ENCODE measurements at regions not wholly inside any gene's neighbourhood (a gene's known extent, or its start where the extent isn't known, plus 50 kb on each side); places are given as distances from the start of the nearest gene placed in this dataset.

GRCh38 chr2:205887637-205888036, 198.3 kb downstream of the INO80D start:
- no peaks in the 10 kb centered on the region for H3K4me1 ChIP-seq
- DNase-seq, result no peak
- H3K27me3 ChIP-seq, result no peaks in the 10 kb centered on the region
- TF ChIP-seq POLR2A (IDR thresholded peaks at IDR 0.05) (no peak), CTCF (IDR thresholded peaks at IDR 0.05) (no peak)
- WGBS, 2 donors, result 86 to 87% methylated on average over 10 of the region's 10 CpGs
- no peak overlapping the region for H3K27ac ChIP-seq
- no peaks in the 10 kb centered on the region for H3K9me3 ChIP-seq
- intact Hi-C loops (cut with DNase I; ENCODE audit: low total_unique reads), result no loop called here
- no peak overlapping the region for H3K4me3 ChIP-seq
- H3K36me3 ChIP-seq (ENCODE audit: low read depth, missing control alignments), result no peaks in the 10 kb centered on the region

GRCh38 chr2:205885492-205886099, 200.4 kb downstream of the INO80D start:
- TF ChIP-seq CTCF (IDR thresholded peaks at IDR 0.05), result peak; percentile 76 to 87 (median 84)
- no peak for TF ChIP-seq POLR2A (IDR thresholded peaks at IDR 0.05)
- H3K9me3 ChIP-seq, result no peaks in the 10 kb centered on the region
- no peaks in the 10 kb centered on the region for H3K27me3 ChIP-seq
- H3K4me3 ChIP-seq, result peak overlapping the region in 1 of 2 donors; percentile 8
- no peaks in the 10 kb centered on the region for H3K36me3 ChIP-seq (ENCODE audit: low read depth, missing control alignments)
- H3K27ac ChIP-seq, result no peak overlapping the region
- 23 to 28% methylated on average over 23 of the region's 23 CpGs for WGBS, 2 donors
- DNase-seq, result peak; percentile 95
- intact Hi-C loops (cut with DNase I; ENCODE audit: low total_unique reads), result no loop called here
- H3K4me1 ChIP-seq, result no peaks in the 10 kb centered on the region

DNA sequence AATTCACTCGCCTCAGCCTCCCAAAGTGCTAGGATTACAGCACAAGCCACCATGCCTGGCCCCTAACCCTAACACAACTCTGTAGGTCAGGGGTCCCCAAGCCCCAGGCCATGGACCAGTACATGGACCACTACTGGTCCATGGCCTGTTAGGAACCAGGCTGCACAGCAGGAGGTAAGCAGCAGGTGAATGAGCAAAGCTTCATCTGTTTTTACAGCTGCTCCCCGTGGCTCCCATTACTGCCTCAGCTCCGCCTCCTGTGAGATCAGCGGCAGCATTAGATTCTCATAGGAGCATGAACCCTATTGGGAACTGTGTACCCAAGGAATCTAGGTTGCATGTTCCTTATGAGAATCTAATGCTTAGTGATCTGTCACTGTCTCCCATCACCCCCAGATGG, 201.7 kb downstream of the NRP2 start:
- 87% methylated on average over 3 to 4 of the region's 4 CpGs for WGBS, 2 donors
- no peak for TF ChIP-seq CTCF (IDR thresholded peaks at IDR 0.05)
- TF ChIP-seq POLR2A (IDR thresholded peaks at IDR 0.05), result no peak
- H3K27ac ChIP-seq, result no peak overlapping the region

GRCh38 chr2:205882806-205883425, 200.6 kb downstream of the NRP2 start:
- DNase-seq, result no peak
- no peaks in the 10 kb centered on the region for H3K9me3 ChIP-seq
- WGBS, 2 donors, result 77 to 81% methylated on average over 6 of the region's 6 CpGs
- H3K36me3 ChIP-seq (ENCODE audit: low read depth, missing control alignments), result no peaks in the 10 kb centered on the region
- no peaks in the 10 kb centered on the region for H3K27me3 ChIP-seq
- intact Hi-C loops (cut with DNase I; ENCODE audit: low total_unique reads), result no loop called here
- no peak overlapping the region for H3K4me3 ChIP-seq
- no peak overlapping the region for H3K27ac ChIP-seq
- no peaks in the 10 kb centered on the region for H3K4me1 ChIP-seq
- TF ChIP-seq POLR2A (IDR thresholded peaks at IDR 0.05) (no peak), CTCF (IDR thresholded peaks at IDR 0.05) (no peak)

More for the DNA sequence above, 201.7 kb downstream of the NRP2 start:
- H3K4me3 ChIP-seq, result no peak overlapping the region
- H3K27me3 ChIP-seq, result no peaks in the 10 kb centered on the region
- intact Hi-C loops (cut with DNase I; ENCODE audit: low total_unique reads), result no loop called here
- no peaks in the 10 kb centered on the region for H3K4me1 ChIP-seq
- no peak for DNase-seq
- no peaks in the 10 kb centered on the region for H3K36me3 ChIP-seq (ENCODE audit: low read depth, missing control alignments)
- H3K9me3 ChIP-seq, result no peaks in the 10 kb centered on the region

DNA sequence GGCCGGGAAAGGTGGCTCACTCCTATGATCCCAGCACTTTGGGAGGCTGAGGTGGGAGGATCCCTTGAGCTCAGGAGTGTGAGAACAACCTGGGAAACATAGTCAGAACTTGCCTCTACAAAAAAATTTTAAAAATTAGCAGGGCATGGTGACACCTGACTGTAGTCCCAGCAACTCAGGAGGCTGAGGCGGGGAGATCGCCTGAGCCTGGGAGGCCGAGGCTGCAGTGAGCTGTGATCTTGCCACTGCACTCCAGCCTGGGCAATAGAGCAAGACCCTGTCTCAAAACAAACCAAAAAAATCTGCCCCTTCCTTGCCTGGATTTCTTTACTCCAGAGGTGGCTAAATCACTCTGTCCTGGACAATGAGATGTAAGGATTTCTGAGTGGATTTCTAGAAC, 197.7 kb downstream of the NRP2 start:
- no peak overlapping the region for H3K4me3 ChIP-seq
- no peak overlapping the region for H3K27ac ChIP-seq
- intact Hi-C loops (cut with DNase I; ENCODE audit: low total_unique reads), result no loop called here
- H3K36me3 ChIP-seq (ENCODE audit: low read depth, missing control alignments), result no peaks in the 10 kb centered on the region
- H3K27me3 ChIP-seq, result no peaks in the 10 kb centered on the region
- H3K4me1 ChIP-seq, result no peaks in the 10 kb centered on the region
- TF ChIP-seq CTCF (IDR thresholded peaks at IDR 0.05) (no peak), POLR2A (IDR thresholded peaks at IDR 0.05) (no peak)
- WGBS, 2 donors, result 93 to 94% methylated on average over 4 of the region's 4 CpGs
- H3K9me3 ChIP-seq, result no peaks in the 10 kb centered on the region
- no peak for DNase-seq
